ENCODE measurements at regions not wholly inside any gene's neighbourhood (a gene's known extent, or its start where the extent isn't known, plus 50 kb on each side); places are given as distances from the start of the nearest gene placed in this dataset.

DNA sequence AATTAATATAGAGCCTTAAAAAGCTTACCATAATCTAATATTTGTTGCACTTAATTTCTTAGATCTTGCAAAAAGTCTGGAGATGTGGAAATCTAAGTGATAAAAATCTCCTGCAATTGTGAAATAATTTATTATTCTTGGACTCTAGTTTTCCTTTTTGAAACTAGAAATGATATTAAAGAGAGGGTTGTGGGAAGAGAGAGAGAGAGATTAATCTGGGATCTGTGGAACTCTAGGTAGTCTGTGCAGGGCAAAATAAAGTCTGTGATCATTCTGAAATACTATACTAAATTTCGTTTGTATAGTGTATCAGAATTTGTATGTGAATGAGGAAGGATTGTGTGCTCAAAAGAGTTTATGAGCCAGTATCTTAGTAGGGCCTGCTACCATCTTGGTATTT, 692.3 kb downstream of the RWDD3 start:
- ATAC-seq, result no peak

GRCh38 chr1:95927061-95927460, 693.1 kb downstream of the RWDD3 start:
- ATAC-seq, result no peak

GRCh38 chr1:95935719-95936118, 701.7 kb downstream of the RWDD3 start:
- ATAC-seq, result no peak

- ATAC-seq, result no peak
Observed at GRCh38 chr1:95941121-95941798, 707.2 kb downstream of the RWDD3 start.

- no peak for ATAC-seq
Observed at GRCh38 chr1:95948023-95948422, 714.0 kb downstream of the RWDD3 start.

- ATAC-seq, result no peak
Observed at GRCh38 chr1:95951371-95952102, 717.5 kb downstream of the RWDD3 start.

DNA sequence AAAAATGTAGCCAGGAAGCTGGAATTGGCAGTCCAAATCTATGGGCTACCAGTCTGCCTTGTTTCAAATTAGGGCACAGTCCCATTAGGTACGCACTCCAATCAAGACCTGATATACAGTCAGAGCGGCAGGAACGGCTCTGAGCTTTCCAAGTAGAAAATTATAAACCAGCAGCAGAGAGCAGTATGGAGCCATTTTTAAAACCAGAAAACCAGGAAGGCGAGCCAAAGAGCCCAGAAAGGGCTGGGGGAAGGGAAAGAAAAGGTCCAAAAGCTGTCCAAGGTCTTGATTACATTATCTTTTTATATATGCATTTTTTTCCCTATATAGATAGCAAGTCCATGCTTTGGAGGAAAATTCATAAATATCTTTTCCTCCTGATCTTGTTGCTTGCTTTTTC, 719.0 kb downstream of the RWDD3 start:
- no peak for ATAC-seq

GRCh38 chr1:95954585-95954984, 720.6 kb downstream of the RWDD3 start:
- no peak for ATAC-seq

DNA sequence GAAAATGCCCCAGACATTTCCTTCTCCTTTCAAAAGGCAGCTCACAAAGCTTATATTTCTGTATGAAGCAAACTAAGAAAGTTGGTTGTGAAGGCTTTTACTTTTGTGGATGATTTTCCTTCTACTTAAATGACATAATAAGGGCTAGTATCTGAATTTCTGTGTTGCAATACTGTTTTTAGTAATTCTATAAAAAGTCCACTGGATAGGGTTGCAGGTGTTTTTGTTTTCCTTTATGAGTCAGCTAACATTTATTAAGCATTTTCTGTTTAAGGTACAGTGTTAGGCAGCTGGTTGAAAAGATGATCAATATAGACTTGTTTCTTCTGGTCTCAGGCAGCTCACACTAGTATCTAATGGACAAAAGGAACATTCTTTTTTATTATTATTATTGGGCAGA, 722.2 kb downstream of the RWDD3 start:
- no peak for ATAC-seq

DNA sequence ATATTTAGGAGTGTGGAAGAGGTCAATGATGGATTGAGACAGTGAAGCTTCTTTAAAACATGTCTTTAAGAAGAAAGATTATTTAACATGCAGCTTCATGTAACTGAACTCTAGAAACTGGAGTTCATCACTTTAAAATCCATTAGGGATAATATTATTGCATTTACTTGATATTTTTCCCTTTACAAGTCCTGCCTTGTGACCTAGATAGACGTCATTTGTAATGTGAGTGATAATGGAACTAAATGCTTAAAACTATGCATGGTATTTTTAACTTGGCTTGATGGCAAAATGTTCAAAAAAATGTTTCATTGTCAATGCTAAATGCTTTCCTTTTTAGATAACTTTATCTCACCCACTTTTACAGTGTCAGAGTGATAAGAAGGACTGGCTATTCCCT, 723.7 kb downstream of the RWDD3 start:
- no peak for ATAC-seq

DNA sequence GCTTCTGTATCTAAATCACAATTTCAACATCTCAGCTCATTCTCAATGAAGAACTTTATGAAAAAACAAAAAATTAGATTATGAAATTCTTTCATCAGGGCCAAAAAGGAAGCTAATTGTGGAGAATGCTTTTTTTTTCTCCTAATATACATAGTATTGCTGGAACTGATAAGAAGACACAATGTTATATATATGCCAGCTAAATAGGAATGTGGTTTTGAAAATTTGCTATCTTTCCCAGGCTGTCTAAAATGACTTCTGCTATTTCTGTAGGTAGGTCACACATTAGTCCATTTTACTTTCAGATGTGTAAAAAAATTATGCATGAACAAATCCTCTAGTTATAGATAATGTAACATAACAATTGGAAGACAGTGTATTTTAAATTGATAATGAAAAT, 732.9 kb downstream of the RWDD3 start:
- ATAC-seq, result no peak

DNA sequence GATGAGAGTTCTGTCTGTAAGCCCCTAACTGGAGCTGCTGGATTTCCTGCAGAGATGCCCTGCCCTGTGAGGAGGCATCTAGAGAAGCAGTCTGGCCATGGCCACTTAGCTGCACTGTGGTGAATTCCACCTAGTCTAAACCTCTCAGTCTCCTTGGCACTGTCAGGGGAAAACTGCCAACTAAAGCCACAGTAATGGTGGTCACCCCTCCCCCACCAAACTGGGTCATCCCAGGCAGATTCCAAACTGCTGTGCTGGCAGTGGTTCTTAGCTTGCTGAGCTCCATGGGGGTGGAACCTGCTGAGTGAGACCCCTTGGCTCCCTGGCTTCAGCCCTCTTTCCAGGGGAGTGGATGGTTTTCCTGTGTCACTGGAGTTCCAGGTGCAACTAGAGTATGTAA, 740.6 kb downstream of the RWDD3 start:
- no peak for ATAC-seq

DNA sequence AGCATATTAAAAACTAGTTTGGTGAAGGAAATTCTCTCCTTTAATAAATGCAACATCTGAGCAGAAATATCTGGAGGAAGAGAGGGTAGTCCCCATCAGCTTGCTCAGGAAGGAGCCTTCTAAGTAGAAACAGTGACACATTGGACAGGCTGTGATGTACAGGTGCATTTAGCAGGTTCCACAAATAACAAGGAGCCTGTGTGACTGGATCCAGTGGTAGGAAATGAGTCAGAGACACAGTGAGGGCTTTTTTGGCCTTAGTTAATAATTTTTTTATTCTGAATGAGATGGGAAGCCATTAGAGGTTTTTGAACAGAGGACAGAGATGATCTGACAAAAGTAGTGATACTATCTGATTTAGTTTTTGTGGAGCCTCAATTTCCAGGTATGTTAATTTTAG, 738.9 kb upstream of the PTBP2 start:
- no peak for ATAC-seq

DNA sequence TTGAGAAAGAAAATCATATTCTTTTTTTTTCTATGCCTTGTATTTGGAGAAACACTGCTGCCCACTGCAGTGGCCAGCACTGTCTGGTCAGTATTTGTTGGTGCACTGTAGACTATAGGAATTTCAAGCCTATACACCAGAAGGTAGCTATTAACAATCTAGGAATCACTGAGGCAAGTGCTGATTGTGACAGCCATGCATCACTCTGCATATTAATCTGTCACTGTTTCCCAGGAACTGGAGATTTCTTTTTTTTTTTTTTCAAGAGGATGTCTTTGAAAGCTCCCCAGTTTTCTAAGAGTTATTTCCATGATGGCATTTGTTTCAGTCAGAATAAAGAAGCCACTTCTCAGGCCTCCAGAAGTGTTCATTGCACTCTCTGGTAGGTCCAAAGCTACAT, 737.8 kb upstream of the PTBP2 start:
- ATAC-seq, result no peak

DNA sequence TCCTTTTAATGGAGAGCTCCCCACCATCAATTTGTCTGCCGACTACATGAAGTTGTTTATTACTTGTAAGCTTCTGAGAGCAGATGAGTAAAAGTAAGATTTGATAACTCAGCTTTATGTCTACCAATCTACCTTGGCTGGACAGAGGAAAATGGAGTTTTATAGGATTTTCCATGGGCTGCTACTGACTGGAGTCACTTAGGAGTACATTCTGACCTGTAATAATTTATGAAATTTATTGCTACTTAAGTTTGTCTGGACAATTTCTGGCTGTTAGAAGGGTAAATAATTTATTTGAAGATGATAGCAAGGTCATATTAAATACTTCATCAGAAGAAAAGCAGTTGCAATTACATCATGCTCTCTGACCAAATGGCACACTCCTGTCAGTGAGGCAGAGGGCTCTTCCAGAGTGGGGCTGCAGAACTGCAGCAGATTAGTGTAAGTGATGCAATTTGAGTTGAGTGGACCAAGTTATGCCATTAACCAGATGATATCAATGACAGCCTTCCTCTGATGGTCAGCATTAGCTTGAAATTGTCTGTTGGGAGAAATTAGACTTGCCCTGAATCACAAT, 736.7 kb upstream of the PTBP2 start:
- no peak for ATAC-seq

- no peak for ATAC-seq
Observed at GRCh38 chr1:95990033-95990432, 731.6 kb upstream of the PTBP2 start.

DNA sequence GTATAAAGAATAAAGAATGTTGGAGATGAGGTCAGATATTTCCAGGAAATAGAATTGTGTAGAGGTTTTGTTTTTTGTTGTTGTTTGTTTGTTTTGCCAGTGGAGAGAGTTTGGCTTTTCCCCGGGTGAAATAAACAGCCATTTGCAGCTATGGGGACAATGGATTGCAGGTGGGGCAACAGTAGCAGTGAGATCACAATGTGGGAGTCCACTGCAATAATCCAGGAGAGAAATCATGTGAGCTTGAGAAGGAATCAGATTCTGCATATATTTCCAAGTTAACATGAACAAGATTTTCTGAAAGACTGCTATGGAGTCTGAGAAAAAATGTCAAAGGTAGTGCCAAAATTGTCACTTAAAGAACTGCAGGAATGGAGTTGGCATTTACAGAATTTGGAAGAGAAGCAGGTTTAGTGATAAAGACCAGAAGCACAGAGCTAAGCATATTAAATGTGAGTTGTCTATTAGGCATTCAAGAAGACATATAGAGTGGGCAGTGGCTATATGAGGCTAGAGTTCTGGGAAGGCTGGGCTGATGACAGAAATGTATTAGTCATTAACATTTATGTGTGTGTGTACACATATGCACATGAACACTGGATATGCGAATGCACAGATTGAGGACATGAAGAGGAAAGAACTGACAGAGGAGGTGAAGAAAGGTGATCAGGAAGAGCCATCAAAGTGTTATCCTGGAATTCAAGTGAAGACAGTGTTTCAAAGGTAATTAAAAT, 729.6 kb upstream of the PTBP2 start:
- ATAC-seq, result no peak

GRCh38 chr1:95994643-95995042, 726.9 kb upstream of the PTBP2 start:
- ATAC-seq, result no peak

DNA sequence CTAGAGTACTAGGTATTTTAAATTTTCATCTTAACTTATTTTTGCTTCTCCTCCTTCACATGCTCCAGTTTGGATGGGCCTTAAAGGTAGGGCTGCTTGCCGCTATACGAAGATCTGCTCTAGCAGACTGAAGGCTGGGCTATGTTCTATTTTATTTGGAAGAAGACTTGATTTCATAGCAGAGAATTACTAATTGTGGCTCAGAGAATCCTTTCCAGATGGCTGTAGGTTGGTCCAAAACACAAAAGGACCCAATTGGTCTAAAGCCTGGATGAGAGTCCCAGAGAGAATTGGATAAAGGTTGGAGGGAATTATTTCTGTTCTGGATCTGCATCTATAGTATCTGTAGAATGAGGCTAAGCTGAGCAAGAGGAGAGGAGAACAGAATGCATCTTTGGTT, 719.4 kb upstream of the PTBP2 start:
- ATAC-seq, result no peak

DNA sequence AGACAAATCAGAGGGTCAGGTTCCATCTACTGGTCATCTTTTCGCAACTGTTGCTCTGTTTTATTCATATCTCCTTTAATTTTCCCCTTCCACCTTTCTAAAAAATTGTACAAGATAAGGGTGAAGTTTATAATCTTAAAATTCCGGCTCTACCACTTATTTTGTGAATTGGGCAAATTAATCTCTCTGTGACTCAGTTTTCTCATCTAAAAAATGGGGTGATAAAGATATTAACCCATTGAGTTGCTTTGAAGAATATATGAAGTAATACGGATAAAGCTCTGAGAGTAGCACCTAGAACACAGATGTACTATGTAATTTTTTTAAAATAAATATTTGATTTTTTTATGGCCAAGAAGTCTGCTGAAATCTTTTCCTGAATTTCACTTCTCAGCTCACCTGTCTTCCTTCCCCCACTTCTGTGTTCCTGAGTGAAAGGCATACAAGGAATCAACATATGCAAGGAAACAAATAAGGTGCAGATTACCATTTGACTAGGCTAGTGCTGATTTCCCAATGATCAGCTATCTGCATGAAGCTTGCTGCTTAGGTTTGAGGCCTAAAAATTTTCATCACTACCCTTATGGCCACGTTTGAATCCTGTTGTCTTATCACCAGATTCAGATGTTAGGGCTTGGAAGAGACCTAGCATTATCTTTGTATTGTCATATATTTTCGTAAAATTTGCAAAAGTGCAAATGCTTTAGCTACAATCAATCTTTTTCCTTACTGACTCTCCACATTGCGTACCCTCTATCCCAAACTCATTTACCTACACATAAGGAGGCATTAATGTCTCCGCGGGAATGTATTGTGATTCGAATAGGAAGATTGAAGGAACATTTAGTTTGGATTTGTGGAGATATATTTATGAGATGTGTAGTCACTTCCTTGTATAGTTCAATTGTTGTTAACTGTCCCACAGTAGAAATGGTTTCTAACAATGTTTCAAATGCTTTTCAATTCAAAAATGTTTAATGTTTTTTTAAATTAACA, 718.3 kb upstream of the PTBP2 start:
- ATAC-seq, result no peak

GRCh38 chr1:96009831-96010434, 711.7 kb upstream of the PTBP2 start:
- ATAC-seq, result no peak

DNA sequence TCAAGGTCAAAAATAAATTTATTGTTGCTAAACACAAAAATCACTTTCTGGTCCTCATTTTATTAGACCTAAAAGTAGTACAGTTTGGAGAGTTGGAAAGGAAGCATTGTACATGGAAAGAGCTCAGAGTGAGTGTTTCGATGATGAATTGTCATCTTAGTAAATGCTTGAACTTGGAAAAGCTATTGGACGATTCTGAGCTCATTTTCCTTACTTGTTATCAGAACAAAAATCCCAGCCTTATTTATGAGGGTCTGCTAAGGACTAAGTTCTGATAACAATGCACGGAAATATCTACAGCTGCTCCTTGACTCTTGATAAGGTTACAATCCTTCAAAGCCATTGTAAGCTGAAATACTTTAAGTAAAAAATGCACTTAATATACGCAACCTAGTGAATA, 710.0 kb upstream of the PTBP2 start:
- no peak for ATAC-seq
